HuH-7.5 (cell line): ENCODE measurements at regions not wholly inside any gene's neighbourhood (a gene's known extent, or its start where the extent isn't known, plus 50 kb on each side); places are given as distances from the start of the nearest gene placed in this dataset.

Experiments used
- DNase-seq: peaks from one replicate; pipeline ENCODE4 v3.0.0; 2011; ENCODE audit warnings: low spot score

- no peak for DNase-seq
Observed at GRCh38 chr5:86879086-86879485, 261.3 kb downstream of the COX7C start.

- DNase-seq = no peak
Observed at GRCh38 chr5:86880344-86880743, 262.6 kb downstream of the COX7C start.

GRCh38 chr5:86880785-86881492 is 263.2 kb downstream of the COX7C start:
- peak; percentile 19 for DNase-seq

GRCh38 chr5:86881493-86882090 is 263.9 kb downstream of the COX7C start:
- no peak for DNase-seq

- no peak for DNase-seq
Observed at GRCh38 chr5:86884608-86885007, 266.9 kb downstream of the COX7C start.

- no peak for DNase-seq
Observed at GRCh38 chr5:86885011-86885410, 267.3 kb downstream of the COX7C start.

GRCh38 chr5:86885489-86886230 is 267.9 kb downstream of the COX7C start:
- DNase-seq = no peak

GRCh38 chr5:86890375-86890774 is 272.6 kb downstream of the COX7C start:
- DNase-seq = no peak

GRCh38 chr5:86894056-86894455 is 276.3 kb downstream of the COX7C start:
- DNase-seq = no peak

- DNase-seq = no peak
Observed at GRCh38 chr5:86896916-86897315, 279.2 kb downstream of the COX7C start.

GRCh38 chr5:86909418-86910295 is 291.9 kb downstream of the COX7C start:
- no peak for DNase-seq

- DNase-seq = no peak
Observed at GRCh38 chr5:86917117-86917579, 299.4 kb downstream of the COX7C start.

GRCh38 chr5:86918246-86918645 is 300.5 kb downstream of the COX7C start:
- DNase-seq = no peak

- no peak for DNase-seq
Observed at GRCh38 chr5:86926033-86926432, 308.3 kb downstream of the COX7C start.

- no peak for DNase-seq
Observed at GRCh38 chr5:86929123-86929766, 311.5 kb downstream of the COX7C start.

GRCh38 chr5:86951761-86952160 is 315.9 kb upstream of the RASA1 start:
- no peak for DNase-seq

GRCh38 chr5:86964889-86965288 is 302.8 kb upstream of the RASA1 start:
- no peak for DNase-seq

- no peak for DNase-seq
Observed at GRCh38 chr5:86968301-86968753, 299.4 kb upstream of the RASA1 start.

GRCh38 chr5:86970361-86970760 is 297.3 kb upstream of the RASA1 start:
- DNase-seq = no peak

- no peak for DNase-seq
Observed at GRCh38 chr5:86971034-86971571, 296.6 kb upstream of the RASA1 start.

GRCh38 chr5:86974955-86975354 is 292.7 kb upstream of the RASA1 start:
- no peak for DNase-seq
